ENCODE measurements at regions not wholly inside any gene's neighbourhood (a gene's known extent, or its start where the extent isn't known, plus 50 kb on each side); places are given as distances from the start of the nearest gene placed in this dataset.

GRCh38 chr13:106122234-106122633 lies 413.2 kb downstream of the EFNB2 start:
- ATAC-seq (ENCODE audit: low read depth) (no peak), DNase-seq (ENCODE audit: low spot score) (no peak)
- Histone ChIP-seq H3K9me3 (ENCODE audit: severe bottlenecking) (no peaks in the 10 kb centered on the region), H3K36me3 (ENCODE audit: low read depth) (no peaks in the 10 kb centered on the region), H3K4me1 (ENCODE audit: insufficient read depth, poor library complexity, severe bottlenecking) (peaks cover 24% of the 10 kb centered on the region), H3K4me3 (ENCODE audit: severe bottlenecking) (no peak overlapping the region), H3K27me3 (ENCODE audit: insufficient read depth, poor library complexity, severe bottlenecking) (no peaks in the 10 kb centered on the region), H3K27ac (ENCODE audit: poor library complexity, severe bottlenecking) (peak overlapping the region; percentile 12)
- TF ChIP-seq CTCF (IDR thresholded peaks at IDR 0.05; ENCODE audit: poor library complexity, severe bottlenecking) = no peak

GRCh38 chr13:106121173-106121754 lies 414.2 kb downstream of the EFNB2 start:
- no peak for DNase-seq (ENCODE audit: low spot score)
- Histone ChIP-seq H3K9me3 (ENCODE audit: severe bottlenecking) (no peaks in the 10 kb centered on the region), H3K4me1 (ENCODE audit: insufficient read depth, poor library complexity, severe bottlenecking) (peaks cover 30% of the 10 kb centered on the region), H3K27ac (ENCODE audit: poor library complexity, severe bottlenecking) (peak overlapping the region; percentile 12), H3K27me3 (ENCODE audit: insufficient read depth, poor library complexity, severe bottlenecking) (no peaks in the 10 kb centered on the region), H3K36me3 (ENCODE audit: low read depth) (no peaks in the 10 kb centered on the region), H3K4me3 (ENCODE audit: severe bottlenecking) (no peak overlapping the region)
- no peak for ATAC-seq (ENCODE audit: low read depth)
- no peak for TF ChIP-seq CTCF (IDR thresholded peaks at IDR 0.05; ENCODE audit: poor library complexity, severe bottlenecking)

- DNase-seq (ENCODE audit: low spot score) = no peak
- no peaks in the 10 kb centered on the region for H3K27me3 ChIP-seq (ENCODE audit: insufficient read depth, poor library complexity, severe bottlenecking)
- no peaks in the 10 kb centered on the region for H3K9me3 ChIP-seq (ENCODE audit: severe bottlenecking)
- no peak overlapping the region for H3K4me3 ChIP-seq (ENCODE audit: severe bottlenecking)
- TF ChIP-seq CTCF (IDR thresholded peaks at IDR 0.05; ENCODE audit: poor library complexity, severe bottlenecking) = no peak
- no peak overlapping the region for H3K27ac ChIP-seq (ENCODE audit: poor library complexity, severe bottlenecking)
- H3K36me3 ChIP-seq (ENCODE audit: low read depth) = no peaks in the 10 kb centered on the region
- ATAC-seq (ENCODE audit: low read depth) = no peak
- H3K4me1 ChIP-seq (ENCODE audit: insufficient read depth, poor library complexity, severe bottlenecking) = peaks cover 39% of the 10 kb centered on the region
Observed at GRCh38 chr13:106118996-106119395, 416.5 kb downstream of the EFNB2 start.

- peaks cover 39% of the 10 kb centered on the region for H3K4me1 ChIP-seq (ENCODE audit: insufficient read depth, poor library complexity, severe bottlenecking)
- peak; percentile 54; the same call in 1 of the 3 replicates for ATAC-seq (ENCODE audit: low read depth)
- H3K36me3 ChIP-seq (ENCODE audit: low read depth) = no peaks in the 10 kb centered on the region
- no peak for TF ChIP-seq CTCF (IDR thresholded peaks at IDR 0.05; ENCODE audit: poor library complexity, severe bottlenecking)
- no peaks in the 10 kb centered on the region for H3K27me3 ChIP-seq (ENCODE audit: insufficient read depth, poor library complexity, severe bottlenecking)
- H3K27ac ChIP-seq (ENCODE audit: poor library complexity, severe bottlenecking) = peak overlapping the region; percentile 60
- H3K4me3 ChIP-seq (ENCODE audit: severe bottlenecking) = no peak overlapping the region
- H3K9me3 ChIP-seq (ENCODE audit: severe bottlenecking) = no peaks in the 10 kb centered on the region
- DNase-seq (ENCODE audit: low spot score) = no peak
Observed at GRCh38 chr13:106118050-106118449, 417.4 kb downstream of the EFNB2 start.

- Histone ChIP-seq H3K4me1 (ENCODE audit: insufficient read depth, poor library complexity, severe bottlenecking) (peaks cover 39% of the 10 kb centered on the region), H3K27me3 (ENCODE audit: insufficient read depth, poor library complexity, severe bottlenecking) (no peaks in the 10 kb centered on the region), H3K36me3 (ENCODE audit: low read depth) (no peaks in the 10 kb centered on the region), H3K4me3 (ENCODE audit: severe bottlenecking) (no peak overlapping the region), H3K27ac (ENCODE audit: poor library complexity, severe bottlenecking) (peak overlapping the region; percentile 60), H3K9me3 (ENCODE audit: severe bottlenecking) (no peaks in the 10 kb centered on the region)
- ATAC-seq (ENCODE audit: low read depth) (no peak), DNase-seq (ENCODE audit: low spot score) (no peak)
- TF ChIP-seq CTCF (IDR thresholded peaks at IDR 0.05; ENCODE audit: poor library complexity, severe bottlenecking) = no peak
Observed at GRCh38 chr13:106117640-106118039, 417.8 kb downstream of the EFNB2 start.

All from RWPE2 (cell line).